SK-N-SH treated with all-trans-retinoic acid at 6 μM for 48 hours (cell line): ENCODE measurements at regions not wholly inside any gene's neighbourhood (a gene's known extent, or its start where the extent isn't known, plus 50 kb on each side); places are given as distances from the start of the nearest gene placed in this dataset.

ENCODE experiments used
- ATAC-seq: fragments of 200-7000 bp; cut with Tn5 transposase; 3 replicates; pipeline ENCODE4 v1.9.1; 2020; ENCODE audit warnings: mild to moderate bottlenecking, moderate library complexity
- BACH2 ChIP-seq: fragments of 250-450 bp; sonication (Bioruptor Pico); IDR thresholded peaks from 2 replicates; pipeline ENCODE4 v1.9.0; 2021; ENCODE audit warnings: mild to moderate bottlenecking, borderline replicate concordance
- CSRNP3 ChIP-seq: fragments of 250-450 bp; sonication (Bioruptor Pico); IDR thresholded peaks from 2 replicates; pipeline ENCODE4 v1.5.1; 2021; ENCODE audit warnings: mild to moderate bottlenecking, moderate library complexity
- PATZ1 ChIP-seq: fragments of 250-450 bp; sonication (Bioruptor Pico); IDR thresholded peaks from 2 replicates; pipeline ENCODE4 v1.8.0; 2020; ENCODE audit warnings: mild to moderate bottlenecking, moderate library complexity, borderline replicate concordance
- POU6F1 ChIP-seq: fragments of 250-450 bp; sonication (Bioruptor Pico); IDR thresholded peaks from 2 replicates; pipeline ENCODE4 v1.8.0; 2021; ENCODE audit warnings: low read depth, mild to moderate bottlenecking, moderate library complexity, borderline replicate concordance
- PPARA ChIP-seq: fragments of 250-450 bp; sonication (Bioruptor Pico); IDR thresholded peaks from 2 replicates; pipeline ENCODE4 v1.5.0; 2020; ENCODE audit warnings: mild to moderate bottlenecking, borderline replicate concordance
- RARB ChIP-seq: fragments of 250-450 bp; sonication (Bioruptor Pico); IDR thresholded peaks from 2 replicates; pipeline ENCODE4 v1.8.0; 2021; ENCODE audit warnings: mild to moderate bottlenecking, moderate library complexity
- TSHZ2 ChIP-seq: fragments of 250-450 bp; sonication (Bioruptor Pico); IDR thresholded peaks from 2 replicates; pipeline ENCODE4 v1.5.0; 2020; ENCODE audit warnings: mild to moderate bottlenecking, moderate library complexity
- ZC3H10 ChIP-seq: fragments of 250-450 bp; sonication (Bioruptor Pico); IDR thresholded peaks from 2 replicates; pipeline ENCODE4 v1.5.1; 2021; ENCODE audit warnings: mild to moderate bottlenecking, moderate library complexity
- ZFP30 ChIP-seq: fragments of 450-650 bp; formaldehyde crosslinking; IDR thresholded peaks from 2 replicates; pipeline ENCODE4 v1.5.0; 2022; ENCODE audit warnings: mild to moderate bottlenecking, moderate library complexity
- ZNF8 ChIP-seq: fragments of 450-650 bp; formaldehyde crosslinking; IDR thresholded peaks from 2 replicates; pipeline ENCODE4 v1.5.0; 2020; ENCODE audit warnings: mild to moderate bottlenecking, moderate library complexity

GRCh38 chr11:130546901-130547694 lies 98.7 kb downstream of the ADAMTS15 start (continued):
- no peak for TF ChIP-seq TSHZ2 (CRISPR knock-in tag)

- no peak for ATAC-seq
Observed at GRCh38 chr11:130547761-130548490, 99.5 kb downstream of the ADAMTS15 start.

More at GRCh38 chr11:130547761-130548490, 99.5 kb downstream of the ADAMTS15 start:
- TF ChIP-seq RARB (CRISPR knock-in tag) (no peak), ZFP30 (CRISPR knock-in tag) (no peak), POU6F1 (CRISPR knock-in tag) (no peak), PATZ1 (CRISPR knock-in tag) (no peak), BACH2 (CRISPR knock-in tag) (no peak), TSHZ2 (CRISPR knock-in tag) (no peak), CSRNP3 (CRISPR knock-in tag) (no peak), PPARA (no peak), ZC3H10 (CRISPR knock-in tag) (no peak), ZNF8 (CRISPR knock-in tag) (no peak)
